ENCODE measurements at regions not wholly inside any gene's neighbourhood (a gene's known extent, or its start where the extent isn't known, plus 50 kb on each side); places are given as distances from the start of the nearest gene placed in this dataset.

DNA sequence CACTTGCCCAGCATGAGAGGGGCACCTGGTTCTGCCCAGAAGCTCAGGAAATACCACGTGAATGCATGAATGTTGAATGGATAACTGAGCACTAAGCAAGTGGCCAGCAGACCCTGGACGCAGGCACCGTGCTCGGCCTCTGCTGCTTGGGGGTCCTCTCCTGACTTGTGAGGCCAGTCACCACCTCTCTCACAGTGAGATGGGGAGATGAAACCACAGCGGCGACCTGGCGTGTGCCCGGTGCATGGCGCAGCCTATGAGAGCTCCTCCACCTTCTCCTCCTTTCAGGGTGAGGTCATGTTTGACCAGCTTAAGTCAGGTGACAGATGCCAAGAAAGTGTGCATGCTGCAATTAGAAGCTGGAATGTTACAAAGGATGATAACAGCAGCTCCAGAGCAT, 75.5 kb downstream of the HMX1 start:
- DNase-seq = no peak
- no peak overlapping the region for H3K27ac Mint-ChIP-seq
- intact Hi-C loops (cut with micrococcal nuclease) = no loop called here
- H3K4me1 Mint-ChIP-seq = no peaks in the 10 kb centered on the region
- H3K4me3 Mint-ChIP-seq = no peak overlapping the region
- no peaks in the 10 kb centered on the region for H3K36me3 Mint-ChIP-seq (ENCODE audit: low read depth)
- no peaks in the 10 kb centered on the region for H3K9me3 Mint-ChIP-seq
- no peaks in the 10 kb centered on the region for H3K27me3 Mint-ChIP-seq

DNA sequence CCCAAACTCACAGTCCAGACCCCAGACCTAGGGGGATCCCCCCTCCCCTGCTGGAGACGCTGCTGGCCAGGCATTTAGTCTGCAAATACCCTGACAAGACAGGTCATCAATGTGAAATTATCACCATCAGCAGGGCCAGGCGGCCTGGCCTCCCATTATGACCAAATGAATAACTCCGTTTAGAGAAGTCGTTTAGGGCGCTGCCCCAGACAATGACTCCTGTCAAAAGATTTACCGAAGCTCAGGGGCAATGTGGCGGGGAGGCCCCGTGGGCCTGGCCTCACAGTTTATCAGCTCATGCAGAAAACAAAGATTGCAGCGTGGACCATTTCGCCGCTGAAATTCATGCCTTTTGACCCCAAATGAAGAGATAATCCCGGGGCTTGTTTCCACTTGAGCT, 76.5 kb downstream of the HMX1 start:
- Mint-ChIP-seq H3K27ac (no peak overlapping the region), H3K9me3 (no peaks in the 10 kb centered on the region), H3K27me3 (no peaks in the 10 kb centered on the region), H3K4me3 (no peak overlapping the region), H3K36me3 (ENCODE audit: low read depth) (no peaks in the 10 kb centered on the region), H3K4me1 (no peaks in the 10 kb centered on the region)
- no peak for DNase-seq
- intact Hi-C loops (cut with micrococcal nuclease) = no loop called here

DNA sequence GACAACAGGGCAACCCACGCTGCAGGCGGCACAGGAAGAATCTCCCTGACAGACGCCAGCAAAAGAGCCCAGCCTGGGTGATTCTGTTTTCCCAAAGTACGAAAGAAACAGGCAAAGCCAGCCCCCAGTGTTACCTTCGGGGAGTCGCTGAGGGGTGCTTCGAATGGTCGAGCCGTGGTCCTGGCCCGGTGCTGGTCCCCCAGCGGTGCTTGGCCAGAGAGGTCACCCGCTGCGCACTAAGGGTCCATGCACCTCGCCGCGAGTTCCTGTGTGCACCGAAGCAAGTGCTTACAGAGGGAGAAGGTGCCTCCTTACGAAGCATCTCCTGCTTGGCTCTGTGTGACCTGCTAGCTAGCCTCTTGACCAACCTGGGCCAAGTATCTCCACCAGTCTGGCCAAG, 77.1 kb downstream of the HMX1 start:
- Mint-ChIP-seq H3K4me1 (no peaks in the 10 kb centered on the region), H3K9me3 (no peaks in the 10 kb centered on the region), H3K4me3 (no peak overlapping the region), H3K27me3 (no peaks in the 10 kb centered on the region), H3K27ac (no peak overlapping the region), H3K36me3 (ENCODE audit: low read depth) (no peaks in the 10 kb centered on the region)
- intact Hi-C loops (cut with micrococcal nuclease) = no loop called here
- no peak for DNase-seq

DNA sequence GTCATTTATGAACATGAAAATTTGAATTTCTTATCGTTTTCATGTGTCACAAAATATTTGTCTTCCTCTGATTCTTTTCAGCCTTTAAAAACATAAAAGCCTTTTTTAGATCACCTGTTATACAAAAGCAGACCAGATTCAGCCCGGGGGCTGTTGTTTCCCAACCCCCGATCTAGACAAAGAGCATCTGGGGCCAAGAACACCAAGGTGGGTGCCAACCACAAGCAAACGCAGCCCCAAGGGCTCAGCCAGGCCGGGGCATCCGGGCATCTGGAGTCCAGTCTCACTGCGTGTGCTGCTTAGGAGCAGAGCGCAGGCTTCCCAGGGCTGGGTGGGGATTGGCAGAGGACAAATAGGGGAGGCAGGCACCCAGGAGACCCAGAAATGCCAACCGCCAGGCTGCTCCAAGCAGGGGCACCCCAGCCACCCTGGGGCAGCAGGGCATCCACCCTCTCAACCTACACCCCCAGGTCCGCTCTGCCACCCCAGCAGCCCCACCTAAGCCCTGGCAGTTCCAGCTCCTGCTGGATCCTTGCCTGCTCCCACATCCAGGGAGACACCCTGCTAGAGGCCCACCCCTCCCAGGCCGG, 78.0 kb downstream of the HMX1 start:
- no peak for DNase-seq
- Mint-ChIP-seq H3K27ac (no peak overlapping the region), H3K36me3 (ENCODE audit: low read depth) (no peaks in the 10 kb centered on the region), H3K4me1 (no peaks in the 10 kb centered on the region), H3K9me3 (no peaks in the 10 kb centered on the region), H3K27me3 (no peaks in the 10 kb centered on the region), H3K4me3 (no peak overlapping the region)
- intact Hi-C loops (cut with micrococcal nuclease) = no loop called here

DNA sequence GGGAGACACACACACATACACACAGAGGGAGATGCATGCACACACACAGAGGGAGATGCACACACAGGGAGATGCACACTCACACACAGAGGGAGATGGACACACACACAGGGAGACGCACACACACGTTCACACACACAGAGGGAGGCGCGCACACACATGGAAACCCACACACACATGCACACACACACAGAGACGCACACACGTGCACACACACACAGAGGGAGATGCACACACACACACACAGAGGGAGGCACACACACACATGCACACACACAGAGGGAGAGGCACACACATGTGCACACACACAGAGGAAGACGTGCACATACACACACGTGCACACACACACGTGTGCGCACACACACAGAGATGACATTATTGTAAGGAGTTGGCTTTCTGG, 79.1 kb downstream of the HMX1 start:
- Mint-ChIP-seq H3K9me3 (no peaks in the 10 kb centered on the region), H3K4me3 (no peak overlapping the region), H3K27me3 (no peaks in the 10 kb centered on the region), H3K36me3 (ENCODE audit: low read depth) (no peaks in the 10 kb centered on the region), H3K27ac (no peak overlapping the region), H3K4me1 (no peaks in the 10 kb centered on the region)
- intact Hi-C loops (cut with micrococcal nuclease) = no loop called here
- DNase-seq = no peak

DNA sequence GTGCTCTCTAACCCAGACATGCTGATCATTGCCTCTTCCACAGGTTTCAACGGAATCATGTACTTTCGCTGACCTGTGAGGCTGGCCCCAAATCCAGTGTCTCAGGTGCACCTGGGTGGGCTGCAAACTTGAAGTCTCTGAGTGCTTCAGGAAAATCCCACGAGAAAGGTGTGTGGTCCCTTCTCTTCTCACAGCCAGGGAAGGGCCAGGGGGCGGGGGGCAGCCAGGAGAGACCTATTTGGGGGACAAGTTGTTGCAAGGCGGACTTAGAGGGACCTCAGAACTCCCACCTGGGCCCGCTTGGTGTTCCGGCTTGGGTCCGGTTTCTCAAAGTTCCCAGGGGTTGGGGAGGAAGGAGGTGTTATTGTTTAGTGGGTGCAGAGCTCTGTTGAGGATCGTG, 80.0 kb downstream of the HMX1 start:
- no peak overlapping the region for H3K27ac Mint-ChIP-seq
- no peaks in the 10 kb centered on the region for H3K36me3 Mint-ChIP-seq (ENCODE audit: low read depth)
- DNase-seq = no peak
- no peak overlapping the region for H3K4me3 Mint-ChIP-seq
- H3K9me3 Mint-ChIP-seq = no peaks in the 10 kb centered on the region
- no peaks in the 10 kb centered on the region for H3K4me1 Mint-ChIP-seq
- intact Hi-C loops (cut with micrococcal nuclease) = no loop called here
- H3K27me3 Mint-ChIP-seq = no peaks in the 10 kb centered on the region

DNA sequence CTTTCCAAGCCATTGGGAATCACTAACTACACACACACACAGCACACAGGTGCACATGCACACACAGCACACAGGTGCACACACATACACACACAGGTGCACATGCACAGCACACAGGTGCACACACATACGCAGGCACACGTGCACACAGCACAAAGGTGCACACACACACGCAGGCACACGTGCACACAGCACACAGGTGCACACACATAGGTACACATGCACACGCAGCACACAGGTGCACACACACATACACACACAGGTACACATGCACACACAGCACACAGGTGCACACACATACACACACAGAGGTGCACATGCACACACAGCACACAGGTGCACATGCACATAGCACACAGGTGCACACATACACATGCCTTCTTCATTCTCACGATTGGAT, 80.9 kb downstream of the HMX1 start:
- H3K4me1 Mint-ChIP-seq = no peaks in the 10 kb centered on the region
- H3K4me3 Mint-ChIP-seq = no peak overlapping the region
- H3K36me3 Mint-ChIP-seq (ENCODE audit: low read depth) = no peaks in the 10 kb centered on the region
- no peak for DNase-seq
- H3K27ac Mint-ChIP-seq = no peak overlapping the region
- H3K27me3 Mint-ChIP-seq = no peaks in the 10 kb centered on the region
- intact Hi-C loops (cut with micrococcal nuclease) = no loop called here
- H3K9me3 Mint-ChIP-seq = no peaks in the 10 kb centered on the region

DNA sequence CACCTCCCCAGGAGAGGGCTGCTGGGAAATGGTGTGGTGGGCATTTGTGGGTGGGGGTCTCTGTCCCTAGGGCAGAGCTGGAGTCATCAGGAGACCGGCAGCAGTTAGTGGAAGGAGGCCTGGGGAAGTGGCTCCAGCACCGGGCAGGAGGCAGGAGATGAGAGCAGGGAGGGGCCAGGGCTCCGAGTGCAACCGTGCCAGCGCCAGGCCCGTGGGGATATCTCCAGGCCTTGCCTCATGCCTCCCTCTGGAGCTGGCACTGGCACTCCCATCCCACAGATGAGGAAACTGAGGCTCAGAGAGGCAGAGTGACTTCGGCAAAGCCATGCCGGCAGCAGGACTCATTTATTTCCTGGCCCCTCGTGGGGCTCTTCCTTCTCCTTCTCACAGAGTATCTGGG, 83.5 kb downstream of the HMX1 start:
- H3K4me1 Mint-ChIP-seq = no peaks in the 10 kb centered on the region
- no peak overlapping the region for H3K27ac Mint-ChIP-seq
- no peaks in the 10 kb centered on the region for H3K27me3 Mint-ChIP-seq
- no peak overlapping the region for H3K4me3 Mint-ChIP-seq
- no peak for DNase-seq
- intact Hi-C loops (cut with micrococcal nuclease) = no loop called here
- no peaks in the 10 kb centered on the region for H3K9me3 Mint-ChIP-seq
- H3K36me3 Mint-ChIP-seq (ENCODE audit: low read depth) = no peaks in the 10 kb centered on the region

DNA sequence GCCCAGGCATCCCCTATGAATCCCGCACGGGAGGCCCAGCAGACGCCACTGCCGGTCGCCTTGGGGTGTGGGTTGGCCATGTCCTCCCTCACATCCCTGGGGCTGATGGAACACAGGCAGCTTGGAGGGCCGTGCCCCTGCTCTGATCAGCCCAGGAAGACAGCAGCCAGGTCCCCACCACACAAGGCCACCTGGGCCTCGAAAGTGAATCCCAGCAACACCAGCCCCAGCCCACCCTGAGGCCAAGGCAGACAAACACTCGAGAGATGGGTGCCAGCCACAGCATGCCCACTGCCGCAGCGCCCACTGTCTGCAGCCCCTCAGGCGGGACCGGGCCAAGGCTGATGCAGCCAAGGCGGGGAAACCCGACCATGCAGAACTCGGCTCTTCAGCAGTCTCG, 85.5 kb downstream of the HMX1 start:
- intact Hi-C loops (cut with micrococcal nuclease) = no loop called here
- Mint-ChIP-seq H3K36me3 (ENCODE audit: low read depth) (no peaks in the 10 kb centered on the region), H3K27me3 (no peaks in the 10 kb centered on the region), H3K9me3 (no peaks in the 10 kb centered on the region), H3K27ac (no peak overlapping the region), H3K4me3 (no peak overlapping the region), H3K4me1 (no peaks in the 10 kb centered on the region)
- no peak for DNase-seq

DNA sequence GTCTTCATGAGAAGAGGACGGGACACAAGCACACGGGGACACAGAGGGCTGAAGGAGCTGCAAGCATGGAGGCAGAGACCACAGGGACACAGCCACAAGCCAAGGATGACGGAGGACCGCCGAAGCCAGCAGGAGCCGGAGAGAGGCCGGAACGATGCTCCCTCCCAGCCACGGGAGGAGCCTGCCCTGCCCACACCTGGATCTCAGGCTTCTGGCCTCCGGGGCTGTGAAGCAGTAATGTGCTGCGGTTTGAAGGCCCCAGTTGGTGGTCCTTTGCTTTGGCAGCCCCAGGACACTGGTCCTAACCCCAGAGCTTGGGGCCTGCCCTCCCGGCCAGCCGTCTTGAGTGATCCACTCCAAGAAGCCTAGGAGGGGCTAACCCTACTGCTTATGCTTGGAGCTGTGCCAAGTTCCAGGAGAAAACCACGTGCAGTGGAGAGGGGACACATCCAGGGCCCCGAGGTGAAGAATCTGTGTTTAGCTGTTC, 85.9 kb downstream of the HMX1 start:
- DNase-seq = no peak
- H3K36me3 Mint-ChIP-seq (ENCODE audit: low read depth) = no peaks in the 10 kb centered on the region
- H3K27ac Mint-ChIP-seq = no peak overlapping the region
- H3K9me3 Mint-ChIP-seq = no peaks in the 10 kb centered on the region
- H3K27me3 Mint-ChIP-seq = no peaks in the 10 kb centered on the region
- no peak overlapping the region for H3K4me3 Mint-ChIP-seq
- intact Hi-C loops (cut with micrococcal nuclease) = no loop called here
- H3K4me1 Mint-ChIP-seq = no peaks in the 10 kb centered on the region

DNA sequence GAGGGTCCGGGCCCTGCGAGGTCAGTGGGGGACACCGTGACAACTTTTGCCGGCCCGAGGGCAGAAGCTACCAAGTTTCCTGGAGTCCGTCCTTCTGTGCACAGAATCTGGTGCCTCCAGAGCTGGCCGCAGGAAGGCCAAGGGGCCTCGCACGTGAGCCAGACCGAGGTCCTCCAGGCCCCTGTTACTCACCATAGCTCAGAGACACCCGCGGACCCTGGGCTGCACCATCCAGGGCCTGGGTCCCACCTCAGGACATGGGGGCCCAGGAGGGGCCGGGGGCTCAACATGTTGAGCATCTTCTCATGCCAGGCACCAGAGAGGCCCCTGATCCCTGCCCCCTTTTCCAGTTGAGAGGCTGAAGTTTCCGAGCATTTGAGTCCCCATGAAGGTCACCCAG, 87.9 kb downstream of the HMX1 start:
- Mint-ChIP-seq H3K36me3 (ENCODE audit: low read depth) (no peaks in the 10 kb centered on the region), H3K27me3 (no peaks in the 10 kb centered on the region), H3K27ac (no peak overlapping the region), H3K4me3 (no peak overlapping the region), H3K9me3 (no peaks in the 10 kb centered on the region), H3K4me1 (no peaks in the 10 kb centered on the region)
- intact Hi-C loops (cut with micrococcal nuclease) = no loop called here
- no peak for DNase-seq

DNA sequence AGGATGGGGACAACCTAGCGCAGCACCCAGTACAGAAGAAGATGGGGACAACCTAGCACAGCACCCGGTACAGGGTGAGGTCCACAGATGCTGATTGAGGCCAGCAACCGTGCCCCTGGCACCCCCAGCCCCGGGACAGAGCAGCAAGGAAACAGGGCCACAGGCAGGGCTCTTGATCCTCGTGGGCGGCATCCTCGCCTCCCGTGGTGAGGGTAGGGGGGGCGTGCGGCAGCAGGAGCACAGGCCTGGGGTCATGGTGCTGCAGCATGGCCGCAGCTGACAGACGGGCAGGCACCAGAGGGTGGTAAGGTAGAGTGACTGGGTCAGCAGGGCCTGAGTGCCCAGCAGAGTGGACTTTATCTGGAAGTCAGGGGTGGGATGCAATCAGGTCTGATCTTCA, 89.5 kb downstream of the HMX1 start:
- no peak for DNase-seq
- intact Hi-C loops (cut with micrococcal nuclease) = no loop called here
- H3K27ac Mint-ChIP-seq = no peak overlapping the region
- H3K4me3 Mint-ChIP-seq = no peak overlapping the region
- H3K4me1 Mint-ChIP-seq = no peaks in the 10 kb centered on the region
- no peaks in the 10 kb centered on the region for H3K27me3 Mint-ChIP-seq
- no peaks in the 10 kb centered on the region for H3K36me3 Mint-ChIP-seq (ENCODE audit: low read depth)
- no peaks in the 10 kb centered on the region for H3K9me3 Mint-ChIP-seq

DNA sequence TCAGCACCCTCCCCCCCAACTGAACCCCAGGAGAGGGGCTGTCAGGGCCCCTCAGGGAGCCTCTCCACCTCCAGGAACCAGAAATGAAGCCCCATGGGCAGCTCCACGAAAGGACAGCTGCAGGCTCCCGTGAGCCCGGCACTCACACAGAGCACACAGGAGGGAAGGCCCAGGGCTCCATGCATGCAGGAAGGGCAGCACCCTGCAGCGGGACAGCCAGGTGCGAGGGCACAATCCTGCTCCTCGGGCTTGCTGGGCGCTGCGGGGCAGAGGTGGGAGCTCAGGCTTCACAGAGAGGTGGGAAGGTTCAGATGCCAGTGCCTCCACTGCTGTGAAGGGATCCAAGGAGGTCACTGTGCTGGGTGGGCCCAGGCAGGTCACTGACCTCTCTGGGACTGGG, 90.0 kb downstream of the HMX1 start:
- Mint-ChIP-seq H3K27me3 (no peaks in the 10 kb centered on the region), H3K36me3 (ENCODE audit: low read depth) (no peaks in the 10 kb centered on the region), H3K4me3 (no peak overlapping the region), H3K27ac (no peak overlapping the region), H3K9me3 (no peaks in the 10 kb centered on the region), H3K4me1 (no peaks in the 10 kb centered on the region)
- intact Hi-C loops (cut with micrococcal nuclease) = no loop called here
- no peak for DNase-seq

DNA sequence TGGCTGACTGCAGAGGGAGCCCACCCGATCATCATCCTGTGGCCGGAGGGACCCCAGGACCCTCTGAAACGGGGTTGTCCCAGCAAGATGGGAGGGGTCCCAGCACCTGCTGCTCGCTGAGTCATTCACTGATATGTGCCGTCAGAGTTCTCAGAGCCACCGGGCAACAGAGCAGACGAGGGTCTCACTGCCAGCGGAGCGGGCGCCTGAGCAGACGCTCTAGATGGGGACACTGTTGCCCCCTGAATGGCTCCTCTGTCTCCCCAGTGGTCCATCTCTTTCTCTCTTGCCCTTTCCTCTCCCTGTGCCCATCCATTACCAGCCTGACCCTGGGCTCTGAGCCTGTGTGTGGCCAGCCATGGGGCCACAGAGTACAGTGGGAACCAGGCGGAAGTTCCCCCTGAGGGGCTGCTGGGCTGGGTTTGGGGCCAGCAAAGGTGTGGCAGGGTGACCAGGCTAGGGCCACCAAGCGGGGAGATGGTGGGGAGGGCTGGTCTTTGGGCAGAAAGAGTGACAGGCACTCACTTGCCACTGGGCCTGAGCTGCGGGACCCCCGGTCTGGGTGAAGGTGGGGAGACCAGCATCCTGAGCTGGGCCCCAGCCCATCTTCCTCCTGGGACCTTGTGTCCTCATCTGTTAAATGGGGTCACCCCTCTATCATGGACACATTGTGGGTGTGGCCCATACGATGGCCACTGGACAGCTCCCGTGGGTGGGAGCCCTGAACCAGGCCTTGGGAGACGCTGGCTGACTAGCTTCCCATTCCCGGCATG, 90.9 kb downstream of the HMX1 start:
- no peak for DNase-seq
- no peaks in the 10 kb centered on the region for H3K27me3 Mint-ChIP-seq
- H3K4me3 Mint-ChIP-seq = no peak overlapping the region
- no peaks in the 10 kb centered on the region for H3K9me3 Mint-ChIP-seq
- no peaks in the 10 kb centered on the region for H3K4me1 Mint-ChIP-seq
- intact Hi-C loops (cut with micrococcal nuclease) = no loop called here
- H3K27ac Mint-ChIP-seq = no peak overlapping the region
- no peaks in the 10 kb centered on the region for H3K36me3 Mint-ChIP-seq (ENCODE audit: low read depth)

DNA sequence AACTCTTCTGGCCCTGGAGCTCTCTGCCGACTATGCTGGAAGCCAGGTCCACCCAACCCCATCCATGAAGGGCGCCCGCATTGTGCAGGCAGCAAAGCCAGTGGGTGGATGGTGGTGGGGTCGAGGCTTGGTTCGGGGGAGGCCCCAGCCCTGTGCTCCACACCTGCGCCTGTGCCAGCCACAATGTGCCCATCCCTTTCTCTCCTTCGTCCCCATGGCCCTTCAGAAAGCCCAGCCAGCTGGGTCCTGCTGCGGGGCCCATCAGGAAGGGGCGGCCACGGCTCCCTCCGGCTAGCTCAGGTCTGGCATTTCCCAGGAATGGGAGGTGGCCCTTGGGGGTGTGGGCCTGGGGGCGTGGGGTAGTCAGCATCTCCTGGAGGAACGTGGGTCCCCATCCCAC, 91.6 kb downstream of the HMX1 start:
- Mint-ChIP-seq H3K27me3 (no peaks in the 10 kb centered on the region), H3K27ac (no peak overlapping the region), H3K36me3 (ENCODE audit: low read depth) (no peaks in the 10 kb centered on the region), H3K4me1 (no peaks in the 10 kb centered on the region), H3K4me3 (no peak overlapping the region), H3K9me3 (no peaks in the 10 kb centered on the region)
- DNase-seq = no peak
- intact Hi-C loops (cut with micrococcal nuclease) = no loop called here
